Stimulated activated CD8-positive, alpha-beta memory T cell treated with anti-CD3 and anti-CD28 coated beads, Interleukin-7, amount 100 ng/mL, for 1 hour (primary cell): ENCODE measurements at regions not wholly inside any gene's neighbourhood (a gene's known extent, or its start where the extent isn't known, plus 50 kb on each side); places are given as distances from the start of the nearest gene placed in this dataset.
"Not testable (repeated sequence)": the region's sequence is repeated elsewhere in the genome, so short reads cannot be mapped to it uniquely, and the experiment has no call there.

Experiments used
- DNase-seq, 2 donors: peaks; one replicate each; pipeline ENCODE4 v3.0.0-alpha.2; 2020; ENCODE audit warnings: low read depth in 2 of 2

DNA sequence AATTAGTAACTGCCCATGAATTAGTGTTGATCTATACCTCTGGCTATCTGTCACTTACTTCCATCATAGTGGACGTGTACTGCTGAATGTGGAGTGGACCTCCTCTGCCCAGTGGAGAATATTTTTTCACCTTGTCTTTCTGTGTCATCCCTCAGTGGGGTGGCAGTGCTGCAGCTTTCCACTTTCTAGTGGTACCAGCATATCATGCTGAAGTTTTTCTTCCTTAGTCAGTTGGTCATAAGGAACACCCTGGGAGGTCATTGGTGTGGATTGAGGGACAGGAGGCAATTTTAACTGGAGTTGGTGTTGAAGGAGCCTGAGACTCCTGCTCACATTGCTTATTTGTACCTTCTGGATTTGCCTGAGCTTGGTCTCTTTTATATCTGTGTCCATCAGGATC is 151.7 kb upstream of the ANKH start:
- no peak for DNase-seq

- no peak for DNase-seq
These were observed 149.9 kb upstream of the ANKH start for GRCh38 chr5:15021266-15022046.

DNA sequence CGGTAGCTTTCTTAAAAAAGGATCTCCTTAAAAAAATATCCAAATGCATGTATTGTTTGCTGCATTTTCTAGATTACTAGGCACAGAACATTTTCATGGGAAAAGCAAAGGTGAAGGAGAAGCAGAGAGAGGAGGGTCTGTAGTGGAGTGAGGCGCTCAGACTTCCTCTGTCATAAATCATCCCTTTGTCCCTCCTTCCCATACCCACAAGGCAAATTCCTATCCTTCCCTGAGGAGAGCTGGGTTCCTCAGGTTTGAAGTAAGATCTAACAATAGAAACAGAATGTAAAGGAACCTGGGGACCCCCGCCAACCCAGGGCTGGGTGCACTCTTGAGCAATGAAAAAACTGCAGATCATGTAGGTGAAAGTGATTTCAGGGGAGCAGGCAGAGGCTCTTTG is 149.2 kb upstream of the ANKH start:
- no peak for DNase-seq

DNA sequence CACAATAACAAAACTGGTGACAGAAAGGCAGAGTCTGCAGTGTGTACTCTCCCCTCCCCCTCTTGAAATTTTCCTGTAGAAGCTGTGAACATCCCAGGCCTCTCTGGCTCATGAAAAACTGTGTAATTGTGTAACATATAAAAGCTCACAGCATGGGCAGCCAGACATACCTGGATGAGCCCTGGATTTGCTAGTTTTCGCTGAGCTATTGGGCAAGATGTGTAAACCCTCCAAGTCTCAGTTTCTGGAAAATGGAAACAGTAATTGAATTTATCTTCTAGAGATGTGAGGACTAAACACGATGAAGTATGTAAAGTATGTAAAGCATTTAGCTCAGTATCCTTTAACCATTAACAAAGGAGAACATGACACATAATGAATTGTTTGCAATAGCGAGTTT is 143.2 kb upstream of the ANKH start:
- no peak for DNase-seq

GRCh38 chr5:15013654-15014463 is 142.3 kb upstream of the ANKH start:
- no peak for DNase-seq

DNA sequence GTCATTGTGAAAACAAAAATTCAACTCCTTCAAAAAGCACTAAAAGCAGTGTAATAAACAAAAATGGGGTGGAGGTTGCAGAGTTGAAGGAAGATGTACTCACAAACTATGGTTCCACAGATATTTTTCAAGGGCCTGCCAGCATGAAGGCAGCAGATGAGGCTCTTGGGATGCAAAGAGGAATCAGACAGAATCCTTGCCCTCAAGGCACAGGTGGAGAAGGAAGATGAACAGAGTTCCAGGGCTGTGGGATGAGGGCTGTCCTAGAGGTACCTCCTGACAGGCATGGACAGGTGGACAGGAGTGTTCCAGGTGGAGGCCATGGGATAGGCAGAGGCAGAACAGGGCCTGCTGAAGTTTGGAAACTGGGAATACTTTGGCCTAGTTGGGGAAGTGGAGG is 140.5 kb upstream of the ANKH start:
- DNase-seq = no peak

DNA sequence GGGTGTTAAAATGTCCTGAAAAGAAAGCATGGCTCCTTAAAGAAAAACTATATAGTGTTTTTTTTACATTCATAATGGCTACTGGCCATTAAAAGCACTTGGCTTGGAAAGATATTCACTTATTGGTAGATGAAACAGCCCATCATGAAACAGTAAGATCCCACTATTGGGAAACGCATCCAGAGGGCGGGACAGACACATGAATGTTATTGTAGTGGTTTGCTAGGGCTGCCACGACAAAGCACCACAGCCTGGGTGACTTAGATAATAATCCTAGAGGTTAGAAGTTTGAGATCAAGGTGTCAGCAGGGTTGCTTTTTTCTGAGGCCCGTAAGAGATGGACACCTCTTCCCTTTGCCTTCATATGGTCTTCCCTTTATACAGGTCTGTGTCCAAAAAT is 139.4 kb upstream of the ANKH start:
- no peak for DNase-seq

DNA sequence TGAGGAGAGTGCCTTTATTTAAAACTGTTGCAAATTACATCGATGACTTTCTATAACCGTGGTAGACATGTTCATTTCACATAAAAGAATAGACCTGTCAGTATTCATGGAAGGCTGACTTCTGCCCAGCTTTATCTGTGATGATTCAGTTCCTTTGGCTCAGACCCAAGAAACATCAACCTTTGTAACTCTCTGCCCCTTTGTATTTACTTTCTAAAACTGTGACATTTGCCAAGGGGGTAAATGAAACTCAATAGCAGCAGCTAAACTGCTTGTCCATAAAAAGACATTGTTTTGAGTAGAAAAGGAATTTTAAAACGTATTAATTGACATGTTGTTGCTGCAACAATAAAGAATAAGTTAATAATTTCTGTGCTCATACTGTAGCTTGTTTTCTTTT is 137.8 kb upstream of the ANKH start:
- DNase-seq = no peak

- no peak for DNase-seq
These were observed 137.3 kb upstream of the ANKH start for GRCh38 chr5:15008921-15009320.

GRCh38 chr5:15008476-15008875 is 136.9 kb upstream of the ANKH start:
- DNase-seq = no peak

- no peak for DNase-seq
These were observed 136.1 kb upstream of the ANKH start for GRCh38 chr5:15007646-15008045.

- no peak for DNase-seq
These were observed 132.9 kb upstream of the ANKH start for GRCh38 chr5:15004506-15004905.

- peak in 1 of 2 donors; percentile 19 for DNase-seq
These were observed 131.9 kb upstream of the ANKH start for GRCh38 chr5:15003511-15003920.

DNA sequence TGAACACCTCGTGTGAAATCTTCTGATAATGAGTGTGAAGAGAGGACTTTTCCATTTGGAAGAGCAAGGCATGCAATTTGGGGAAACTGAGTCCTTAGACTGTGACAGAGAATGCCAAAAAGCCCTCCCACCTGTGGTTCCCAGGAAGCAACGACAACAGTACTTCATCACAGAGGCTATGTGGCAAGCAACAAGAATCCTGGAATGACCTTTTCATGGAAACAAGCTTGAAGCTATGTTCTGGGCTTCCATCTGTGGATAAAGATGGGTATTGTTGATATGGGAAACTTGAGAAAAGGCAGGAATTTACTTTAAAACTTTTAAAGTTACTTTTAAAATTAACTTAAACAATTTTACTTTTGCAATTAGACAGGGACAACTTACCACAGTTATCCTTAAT is 131.2 kb upstream of the ANKH start:
- DNase-seq = no peak

DNA sequence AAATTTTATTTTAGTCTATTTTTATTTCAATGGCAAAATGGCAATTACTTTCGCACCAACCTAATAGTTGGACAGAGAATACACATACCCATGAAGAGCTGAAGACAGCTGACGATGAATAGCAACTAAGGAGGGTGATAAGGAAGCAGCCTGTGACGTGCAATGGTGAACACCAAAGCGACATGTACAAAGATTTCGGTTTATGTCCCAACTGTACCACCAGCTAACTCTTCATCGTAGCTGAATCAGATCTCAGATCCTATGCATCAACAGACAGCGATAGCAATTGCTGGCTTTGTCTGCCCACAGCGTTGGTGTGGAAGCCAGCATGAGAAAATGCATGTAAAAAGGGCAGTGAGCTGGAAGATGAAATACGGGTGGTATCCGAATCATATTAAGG is 130.6 kb upstream of the ANKH start:
- no peak for DNase-seq

- DNase-seq = no peak
These were observed 129.9 kb upstream of the ANKH start for GRCh38 chr5:15001517-15001916.

DNA sequence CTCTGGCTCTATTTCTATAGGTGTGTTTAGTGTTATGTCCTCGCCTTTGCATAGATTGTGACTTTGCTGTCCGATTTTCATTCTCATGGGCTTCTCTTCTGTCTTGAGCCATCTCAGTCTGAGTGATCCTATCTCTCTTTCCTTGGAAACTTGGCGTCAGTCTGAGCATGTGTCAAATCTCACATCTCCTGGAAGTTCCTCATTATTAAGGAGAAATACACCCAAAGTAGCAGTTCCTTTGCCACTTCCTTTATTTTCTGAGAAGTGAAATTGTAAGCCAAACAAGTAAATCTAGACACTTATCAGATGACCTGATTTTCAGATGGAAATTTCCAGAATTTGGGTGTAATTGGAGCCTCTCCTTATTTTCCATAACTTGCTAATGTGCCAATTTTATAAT is 126.9 kb upstream of the ANKH start:
- DNase-seq = no peak

GRCh38 chr5:14996997-14997396 is 125.4 kb upstream of the ANKH start:
- DNase-seq = no peak

GRCh38 chr5:14995229-14995628 is 123.7 kb upstream of the ANKH start:
- DNase-seq = no peak

- DNase-seq = not testable (repeated sequence)
These were observed 122.0 kb upstream of the ANKH start for GRCh38 chr5:14993459-14994133.

DNA sequence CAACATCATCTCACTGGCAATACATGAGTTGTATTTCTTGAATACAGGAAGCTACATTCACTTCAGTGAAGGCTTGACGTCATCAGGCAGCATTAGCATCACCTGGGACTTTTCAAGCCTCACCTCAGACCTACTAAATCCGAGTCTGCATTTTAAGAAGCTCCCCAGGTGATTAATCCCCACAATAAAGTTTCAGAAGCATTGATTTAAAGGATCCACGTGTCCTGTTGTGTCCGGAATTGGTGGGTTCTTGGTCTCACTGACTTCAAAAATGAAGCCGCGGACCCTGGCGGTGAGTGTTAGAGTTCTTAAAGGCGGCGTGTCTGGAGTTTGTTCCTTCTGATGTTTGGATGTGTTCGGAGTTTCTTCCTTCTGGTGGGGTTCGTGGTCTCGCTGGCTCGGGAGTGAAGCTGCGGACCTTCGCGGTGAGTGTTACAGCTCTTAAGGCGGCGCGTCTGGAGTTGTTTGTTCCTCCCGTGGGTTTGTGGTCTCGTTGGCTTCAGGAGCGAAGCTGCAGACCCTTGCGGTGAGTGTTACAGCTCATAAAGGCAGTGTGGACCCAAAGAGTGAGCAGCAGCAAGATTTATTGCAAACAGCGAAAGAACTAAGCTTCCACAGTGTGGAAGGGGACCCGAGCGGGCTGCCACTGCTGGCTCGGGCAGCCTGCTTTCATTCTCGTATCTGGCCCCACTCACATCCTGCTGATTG is 121.3 kb upstream of the ANKH start:
- DNase-seq = peak in 1 of 2 donors; percentile 5

DNA sequence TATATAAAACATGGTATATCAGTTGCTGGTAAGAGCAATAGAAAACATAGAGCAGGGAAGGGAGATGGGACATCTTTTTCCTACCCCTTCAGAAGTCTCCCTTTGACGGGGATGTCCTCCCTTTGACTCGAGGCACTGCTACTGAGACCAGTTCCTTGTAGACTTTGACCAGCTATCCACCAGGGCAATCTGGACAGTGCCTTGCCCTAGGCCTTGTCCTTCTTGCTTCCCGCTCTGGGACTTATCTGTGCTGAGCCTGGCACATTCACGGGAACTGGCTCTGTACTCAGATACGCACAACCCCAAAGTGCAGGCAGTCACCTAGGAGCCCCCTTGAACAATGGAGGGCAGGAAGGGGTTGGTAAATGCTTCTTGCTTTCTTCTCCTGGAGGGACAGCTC is 116.6 kb upstream of the ANKH start:
- DNase-seq = no peak
